ENCODE measurements at regions not wholly inside any gene's neighbourhood (a gene's known extent, or its start where the extent isn't known, plus 50 kb on each side); places are given as distances from the start of the nearest gene placed in this dataset.

GRCh38 chr7:91496251-91496820, 232.1 kb downstream of the FZD1 start:
- TF ChIP-seq ZFP41 (tag by site-specific recombination; IDR thresholded peaks at IDR 0.05; ENCODE audit: borderline replicate concordance) (no peak), PATZ1 (tag by site-specific recombination; IDR thresholded peaks at IDR 0.05) (no peak), ZNF792 (tag by site-specific recombination; IDR thresholded peaks at IDR 0.05) (no peak), CTCF (tag by site-specific recombination; IDR thresholded peaks at IDR 0.05) (no peak), GLI4 (tag by site-specific recombination; IDR thresholded peaks at IDR 0.05) (no peak), ZNF518A (tag by site-specific recombination; conservative IDR thresholded peaks at IDR 0.05; ENCODE audit: low read depth) (no peak), YY2 (tag by site-specific recombination; IDR thresholded peaks at IDR 0.05) (no peak), KLF7 (tag by site-specific recombination; IDR thresholded peaks at IDR 0.05; ENCODE audit: borderline replicate concordance) (no peak), KLF9 (tag by site-specific recombination; IDR thresholded peaks at IDR 0.05; ENCODE audit: low read depth) (no peak)
